ENCODE measurements at regions not wholly inside any gene's neighbourhood (a gene's known extent, or its start where the extent isn't known, plus 50 kb on each side); places are given as distances from the start of the nearest gene placed in this dataset.

DNA sequence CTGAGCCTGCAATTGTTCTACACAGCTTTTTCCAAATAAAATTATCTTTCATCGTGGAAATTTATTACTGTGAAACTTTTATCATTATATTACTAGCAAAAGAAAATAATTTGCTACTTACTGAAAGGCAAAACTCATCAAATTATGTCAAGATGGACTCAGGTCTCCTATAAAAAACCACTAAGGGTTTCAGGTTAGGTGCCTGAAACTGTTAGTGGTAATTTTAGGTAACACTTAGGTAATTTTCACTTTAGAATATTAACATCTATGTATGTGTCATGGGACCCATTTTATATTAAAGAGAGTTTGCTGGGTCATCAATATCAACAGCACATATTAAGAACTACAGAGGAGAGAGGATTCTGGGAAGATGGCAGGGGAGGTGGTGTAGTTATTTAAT, 651.5 kb downstream of the CENPC start:
- H3K4me1 Mint-ChIP-seq = no peaks in the 10 kb centered on the region
- H3K4me3 Mint-ChIP-seq = no peak overlapping the region
- ATAC-seq (no peak), DNase-seq (no peak)
- H3K36me3 Mint-ChIP-seq (ENCODE audit: low read depth) = no peaks in the 10 kb centered on the region
- no peaks in the 10 kb centered on the region for H3K27me3 Mint-ChIP-seq
- no peaks in the 10 kb centered on the region for H3K9me3 ChIP-seq (ENCODE audit: control insufficient read depth, low read length, poor library complexity, severe bottlenecking)
- no peak overlapping the region for H3K27ac Mint-ChIP-seq

- H3K9me3 ChIP-seq (ENCODE audit: control insufficient read depth, low read length, poor library complexity, severe bottlenecking) = no peaks in the 10 kb centered on the region
- H3K4me1 Mint-ChIP-seq = no peaks in the 10 kb centered on the region
- ATAC-seq = no peak
- no peak overlapping the region for H3K4me3 Mint-ChIP-seq
- no peak for DNase-seq
- H3K27me3 Mint-ChIP-seq = no peaks in the 10 kb centered on the region
- H3K27ac Mint-ChIP-seq = no peak overlapping the region
- H3K36me3 Mint-ChIP-seq (ENCODE audit: low read depth) = no peaks in the 10 kb centered on the region
Observed at GRCh38 chr4:66887061-66887460, 658.2 kb downstream of the CENPC start.

GRCh38 chr4:66885501-66886165, 659.7 kb downstream of the CENPC start:
- DNase-seq (no peak), ATAC-seq (no peak)
- Mint-ChIP-seq H3K4me1 (no peaks in the 10 kb centered on the region), H3K4me3 (no peak overlapping the region), H3K27me3 (no peaks in the 10 kb centered on the region), H3K36me3 (ENCODE audit: low read depth) (no peaks in the 10 kb centered on the region), H3K27ac (no peak overlapping the region)
- no peaks in the 10 kb centered on the region for H3K9me3 ChIP-seq (ENCODE audit: control insufficient read depth, low read length, poor library complexity, severe bottlenecking)

DNA sequence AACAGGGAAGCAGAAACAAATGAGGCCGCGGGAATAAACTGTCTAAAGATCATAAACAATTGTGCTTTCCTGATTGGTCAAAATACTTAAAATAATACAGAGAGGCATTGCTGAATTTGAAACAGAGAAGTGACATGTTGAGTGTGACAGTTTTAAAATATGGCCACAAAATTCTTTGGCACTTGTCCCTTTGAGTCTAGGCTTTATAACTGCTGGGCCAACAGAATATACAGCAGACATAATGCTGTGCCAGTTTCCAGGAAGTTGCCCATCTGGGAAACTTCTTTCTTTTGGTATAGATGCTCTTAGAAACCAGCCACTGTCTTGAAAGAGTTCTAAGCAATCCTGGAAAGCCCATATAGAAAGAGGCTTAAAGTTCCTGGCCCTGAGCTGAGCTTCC, 668.4 kb downstream of the CENPC start:
- H3K27ac Mint-ChIP-seq = no peak overlapping the region
- H3K4me3 Mint-ChIP-seq = no peak overlapping the region
- DNase-seq (no peak), ATAC-seq (no peak)
- H3K36me3 Mint-ChIP-seq (ENCODE audit: low read depth) = no peaks in the 10 kb centered on the region
- H3K27me3 Mint-ChIP-seq = no peaks in the 10 kb centered on the region
- no peaks in the 10 kb centered on the region for H3K4me1 Mint-ChIP-seq
- peaks cover 2% of the 10 kb centered on the region for H3K9me3 ChIP-seq (ENCODE audit: control insufficient read depth, low read length, poor library complexity, severe bottlenecking)

DNA sequence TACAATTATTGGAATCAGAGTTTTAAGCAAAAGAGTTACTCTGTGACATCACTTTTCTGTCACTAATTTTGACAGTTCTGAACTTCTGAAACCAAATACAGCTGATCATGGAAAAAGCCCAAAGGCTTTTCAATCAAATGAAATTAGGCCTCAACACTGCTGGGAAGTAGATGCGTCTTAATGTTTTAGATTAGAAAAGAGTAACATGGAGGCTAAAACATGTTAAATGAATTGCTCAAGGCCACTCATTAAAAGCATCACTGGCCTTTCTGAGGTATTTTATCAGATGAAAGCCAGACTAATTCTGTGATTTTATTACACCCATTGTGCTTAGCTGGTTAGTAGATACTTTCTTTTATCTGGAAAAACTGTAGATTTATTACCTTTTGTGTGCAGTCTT, 672.6 kb downstream of the CENPC start:
- ATAC-seq (no peak), DNase-seq (no peak)
- H3K9me3 ChIP-seq (ENCODE audit: control insufficient read depth, low read length, poor library complexity, severe bottlenecking) = no peaks in the 10 kb centered on the region
- no peaks in the 10 kb centered on the region for H3K4me1 Mint-ChIP-seq
- no peaks in the 10 kb centered on the region for H3K36me3 Mint-ChIP-seq (ENCODE audit: low read depth)
- no peaks in the 10 kb centered on the region for H3K27me3 Mint-ChIP-seq
- H3K4me3 Mint-ChIP-seq = no peak overlapping the region
- H3K27ac Mint-ChIP-seq = no peak overlapping the region

GRCh38 chr4:66863481-66863880, 681.8 kb downstream of the CENPC start:
- ATAC-seq = no peak
- Mint-ChIP-seq H3K4me1 (no peaks in the 10 kb centered on the region), H3K4me3 (no peak overlapping the region), H3K27me3 (no peaks in the 10 kb centered on the region), H3K27ac (no peak overlapping the region), H3K36me3 (ENCODE audit: low read depth) (no peaks in the 10 kb centered on the region)
- no peak for DNase-seq
- no peaks in the 10 kb centered on the region for H3K9me3 ChIP-seq (ENCODE audit: control insufficient read depth, low read length, poor library complexity, severe bottlenecking)

DNA sequence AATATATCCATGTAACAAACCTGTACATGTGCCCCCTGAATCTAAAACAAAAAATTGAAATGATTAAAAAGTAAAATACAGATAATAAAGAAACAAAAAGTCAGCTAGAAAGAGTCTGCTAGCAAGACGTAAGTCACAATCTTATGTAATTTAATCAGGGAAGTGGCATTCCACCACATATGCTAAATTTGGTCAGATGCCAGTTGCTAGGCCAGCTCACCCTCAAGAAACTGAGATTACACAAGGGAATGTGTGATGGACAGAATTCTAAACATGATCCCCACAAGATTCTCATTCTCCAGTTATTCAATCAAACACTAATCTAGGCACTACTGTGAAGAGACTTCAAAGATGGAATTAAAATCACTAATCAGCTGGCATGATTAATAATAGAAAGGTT, 689.3 kb downstream of the CENPC start:
- H3K27ac Mint-ChIP-seq = no peak overlapping the region
- no peak for ATAC-seq
- H3K4me1 Mint-ChIP-seq = no peaks in the 10 kb centered on the region
- no peaks in the 10 kb centered on the region for H3K36me3 Mint-ChIP-seq (ENCODE audit: low read depth)
- no peaks in the 10 kb centered on the region for H3K9me3 ChIP-seq (ENCODE audit: control insufficient read depth, low read length, poor library complexity, severe bottlenecking)
- H3K4me3 Mint-ChIP-seq = no peak overlapping the region
- no peak for DNase-seq
- no peaks in the 10 kb centered on the region for H3K27me3 Mint-ChIP-seq

- H3K4me1 Mint-ChIP-seq = no peaks in the 10 kb centered on the region
- H3K9me3 ChIP-seq (ENCODE audit: control insufficient read depth, low read length, poor library complexity, severe bottlenecking) = no peaks in the 10 kb centered on the region
- DNase-seq (no peak), ATAC-seq (no peak)
- no peak overlapping the region for H3K27ac Mint-ChIP-seq
- H3K27me3 Mint-ChIP-seq = no peaks in the 10 kb centered on the region
- no peak overlapping the region for H3K4me3 Mint-ChIP-seq
- H3K36me3 Mint-ChIP-seq (ENCODE audit: low read depth) = no peaks in the 10 kb centered on the region
Observed at GRCh38 chr4:66853845-66854244, 691.5 kb downstream of the CENPC start.

DNA sequence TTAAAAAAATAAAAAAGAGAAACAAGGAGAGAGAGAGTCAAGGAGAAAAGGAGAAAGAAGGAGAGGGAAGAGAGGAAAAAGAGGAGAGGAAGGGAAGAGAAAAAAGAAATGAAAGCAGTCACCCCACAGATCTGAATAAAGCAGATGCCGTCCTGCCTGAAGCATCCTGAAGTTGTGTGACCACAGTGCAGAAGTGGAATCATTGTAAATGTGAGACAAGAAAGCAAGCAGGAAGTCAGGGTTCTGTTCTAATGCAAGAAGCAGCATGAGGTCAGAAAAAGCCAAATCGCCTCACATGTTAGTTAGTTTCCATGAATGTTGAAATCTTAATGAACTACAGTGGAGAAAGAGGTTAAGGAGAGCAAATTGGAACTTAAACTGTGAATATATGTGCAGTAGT, 692.5 kb downstream of the CENPC start:
- Mint-ChIP-seq H3K27ac (no peak overlapping the region), H3K36me3 (ENCODE audit: low read depth) (no peaks in the 10 kb centered on the region), H3K4me1 (no peaks in the 10 kb centered on the region), H3K27me3 (no peaks in the 10 kb centered on the region), H3K4me3 (no peak overlapping the region)
- ATAC-seq (no peak), DNase-seq (no peak)
- H3K9me3 ChIP-seq (ENCODE audit: control insufficient read depth, low read length, poor library complexity, severe bottlenecking) = no peaks in the 10 kb centered on the region

GRCh38 chr4:66849596-66849995, 695.7 kb downstream of the CENPC start:
- no peak for DNase-seq
- no peak for ATAC-seq
- H3K9me3 ChIP-seq (ENCODE audit: control insufficient read depth, low read length, poor library complexity, severe bottlenecking) = no peaks in the 10 kb centered on the region
- H3K27me3 Mint-ChIP-seq = no peaks in the 10 kb centered on the region
- H3K4me3 Mint-ChIP-seq = no peak overlapping the region
- no peak overlapping the region for H3K27ac Mint-ChIP-seq
- H3K36me3 Mint-ChIP-seq (ENCODE audit: low read depth) = no peaks in the 10 kb centered on the region
- no peaks in the 10 kb centered on the region for H3K4me1 Mint-ChIP-seq

GRCh38 chr4:66842724-66843088, 702.6 kb downstream of the CENPC start:
- no peaks in the 10 kb centered on the region for H3K4me1 Mint-ChIP-seq
- H3K27me3 Mint-ChIP-seq = no peaks in the 10 kb centered on the region

GRCh38 chr4:66842026-66842723, 703.1 kb downstream of the CENPC start:
- Mint-ChIP-seq H3K4me3 (no peak overlapping the region), H3K36me3 (ENCODE audit: low read depth) (no peaks in the 10 kb centered on the region), H3K27ac (no peak overlapping the region), H3K4me1 (no peaks in the 10 kb centered on the region), H3K27me3 (no peaks in the 10 kb centered on the region)
- DNase-seq (no peak), ATAC-seq (no peak)
- H3K9me3 ChIP-seq (ENCODE audit: control insufficient read depth, low read length, poor library complexity, severe bottlenecking) = no peaks in the 10 kb centered on the region

More at GRCh38 chr4:66842724-66843088, 702.6 kb downstream of the CENPC start:
- DNase-seq (no peak), ATAC-seq (no peak)
- Mint-ChIP-seq H3K27ac (no peak overlapping the region), H3K4me3 (no peak overlapping the region), H3K36me3 (ENCODE audit: low read depth) (no peaks in the 10 kb centered on the region)
- no peaks in the 10 kb centered on the region for H3K9me3 ChIP-seq (ENCODE audit: control insufficient read depth, low read length, poor library complexity, severe bottlenecking)

GRCh38 chr4:66840178-66840577, 705.1 kb downstream of the CENPC start:
- no peaks in the 10 kb centered on the region for H3K4me1 Mint-ChIP-seq
- DNase-seq = no peak
- no peaks in the 10 kb centered on the region for H3K36me3 Mint-ChIP-seq (ENCODE audit: low read depth)
- H3K9me3 ChIP-seq (ENCODE audit: control insufficient read depth, low read length, poor library complexity, severe bottlenecking) = no peaks in the 10 kb centered on the region
- H3K27ac Mint-ChIP-seq = no peak overlapping the region
- no peak for ATAC-seq
- H3K27me3 Mint-ChIP-seq = no peaks in the 10 kb centered on the region
- H3K4me3 Mint-ChIP-seq = no peak overlapping the region

- H3K4me1 Mint-ChIP-seq = no peaks in the 10 kb centered on the region
- H3K36me3 Mint-ChIP-seq (ENCODE audit: low read depth) = no peaks in the 10 kb centered on the region
- no peaks in the 10 kb centered on the region for H3K9me3 ChIP-seq (ENCODE audit: control insufficient read depth, low read length, poor library complexity, severe bottlenecking)
- ATAC-seq = no peak
- no peak for DNase-seq
- no peak overlapping the region for H3K27ac Mint-ChIP-seq
- H3K4me3 Mint-ChIP-seq = no peak overlapping the region
- no peaks in the 10 kb centered on the region for H3K27me3 Mint-ChIP-seq
Observed at GRCh38 chr4:66837279-66837922, 707.9 kb downstream of the CENPC start.
